ENCODE measurements at regions not wholly inside any gene's neighbourhood (a gene's known extent, or its start where the extent isn't known, plus 50 kb on each side); places are given as distances from the start of the nearest gene placed in this dataset.

GRCh38 chr10:131553121-131553520 is 241.6 kb upstream of the TCERG1L start:
- DNase-seq (no peak), ATAC-seq (no peak)
- Histone ChIP-seq H3K4me1 (ENCODE audit: low read depth) (no peaks in the 10 kb centered on the region), H3K4me3 (no peak overlapping the region), H3K9me3 (no peaks in the 10 kb centered on the region), H3K36me3 (ENCODE audit: low read depth) (no peaks in the 10 kb centered on the region)
- TF ChIP-seq CTCF (IDR thresholded peaks at IDR 0.05) = no peak
- intact Hi-C loops (cut with DNase I, micrococcal nuclease) = no loop called here

GRCh38 chr10:131553581-131553980 is 242.1 kb upstream of the TCERG1L start:
- no peak for TF ChIP-seq CTCF (IDR thresholded peaks at IDR 0.05)
- H3K4me1 ChIP-seq (ENCODE audit: low read depth) = no peaks in the 10 kb centered on the region
- ATAC-seq = no peak
- no peaks in the 10 kb centered on the region for H3K36me3 ChIP-seq (ENCODE audit: low read depth)
- intact Hi-C loops (cut with DNase I, micrococcal nuclease) = no loop called here
- H3K9me3 ChIP-seq = no peaks in the 10 kb centered on the region
- DNase-seq = no peak
- H3K4me3 ChIP-seq = no peak overlapping the region

- Histone ChIP-seq H3K36me3 (ENCODE audit: low read depth) (no peaks in the 10 kb centered on the region), H3K4me1 (ENCODE audit: low read depth) (no peaks in the 10 kb centered on the region), H3K9me3 (no peaks in the 10 kb centered on the region), H3K4me3 (no peak overlapping the region)
- no peak for DNase-seq
- no peak for ATAC-seq
- intact Hi-C loops (cut with DNase I, micrococcal nuclease) = no loop called here
- TF ChIP-seq CTCF (IDR thresholded peaks at IDR 0.05) = no peak
Measured at GRCh38 chr10:131554821-131555220, 243.3 kb upstream of the TCERG1L start.

GRCh38 chr10:131555406-131555805 is 243.9 kb upstream of the TCERG1L start:
- no peak for DNase-seq
- H3K9me3 ChIP-seq = no peaks in the 10 kb centered on the region
- no peak for ATAC-seq
- H3K4me1 ChIP-seq (ENCODE audit: low read depth) = no peaks in the 10 kb centered on the region
- H3K4me3 ChIP-seq = no peak overlapping the region
- TF ChIP-seq CTCF (IDR thresholded peaks at IDR 0.05) = no peak
- no peaks in the 10 kb centered on the region for H3K36me3 ChIP-seq (ENCODE audit: low read depth)
- intact Hi-C loops (cut with DNase I, micrococcal nuclease) = no loop called here

- ATAC-seq = no peak
- TF ChIP-seq CTCF (IDR thresholded peaks at IDR 0.05) = no peak
Measured at GRCh38 chr10:131556061-131556896, 244.8 kb upstream of the TCERG1L start.

More at GRCh38 chr10:131556061-131556896, 244.8 kb upstream of the TCERG1L start:
- Histone ChIP-seq H3K36me3 (ENCODE audit: low read depth) (no peaks in the 10 kb centered on the region), H3K4me3 (no peak overlapping the region), H3K4me1 (ENCODE audit: low read depth) (no peaks in the 10 kb centered on the region), H3K9me3 (no peaks in the 10 kb centered on the region)
- intact Hi-C loops (cut with DNase I, micrococcal nuclease) = no loop called here
- no peak for DNase-seq

Measured in mucosa of descending colon (tissue), 3 donors.